GM18505 (cell line): ENCODE measurements at regions not wholly inside any gene's neighbourhood (a gene's known extent, or its start where the extent isn't known, plus 50 kb on each side); places are given as distances from the start of the nearest gene placed in this dataset.

Source experiments
- ATAC-seq: cut with Tn5 transposase; IDR thresholded peaks from one replicate; pipeline ENCODE4 v1.9.1; 2021; ENCODE audit not compliant: unreplicated experiment
- POLR2A ChIP-seq: IDR thresholded peaks from 4 replicates; pipeline ENCODE4 v1.6.1; 2011; ENCODE audit warnings: borderline replicate concordance; ENCODE audit not compliant: insufficient read depth, insufficient read length; ENCODE audit errors: extremely low read depth

DNA sequence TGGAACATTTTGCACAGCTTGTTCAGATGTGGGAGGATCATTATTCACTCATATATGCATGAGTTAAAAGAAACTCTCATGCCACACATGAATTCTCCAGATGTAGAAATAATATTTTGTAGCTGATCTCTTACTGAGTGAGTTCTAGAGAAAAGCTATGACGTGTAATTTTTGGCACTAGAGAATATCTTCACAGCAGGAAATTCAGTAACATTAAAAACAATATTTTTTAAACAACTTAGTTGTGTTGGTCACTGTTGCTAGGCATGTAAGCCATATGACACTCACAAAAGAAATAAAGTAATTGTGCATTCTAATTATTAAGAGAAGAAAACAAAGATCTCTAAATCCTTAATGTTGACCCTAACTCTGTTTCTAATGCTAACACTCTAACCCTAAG, 371.4 kb upstream of the SLC10A2 start:
- no peak for ATAC-seq
- TF ChIP-seq POLR2A: no peak

DNA sequence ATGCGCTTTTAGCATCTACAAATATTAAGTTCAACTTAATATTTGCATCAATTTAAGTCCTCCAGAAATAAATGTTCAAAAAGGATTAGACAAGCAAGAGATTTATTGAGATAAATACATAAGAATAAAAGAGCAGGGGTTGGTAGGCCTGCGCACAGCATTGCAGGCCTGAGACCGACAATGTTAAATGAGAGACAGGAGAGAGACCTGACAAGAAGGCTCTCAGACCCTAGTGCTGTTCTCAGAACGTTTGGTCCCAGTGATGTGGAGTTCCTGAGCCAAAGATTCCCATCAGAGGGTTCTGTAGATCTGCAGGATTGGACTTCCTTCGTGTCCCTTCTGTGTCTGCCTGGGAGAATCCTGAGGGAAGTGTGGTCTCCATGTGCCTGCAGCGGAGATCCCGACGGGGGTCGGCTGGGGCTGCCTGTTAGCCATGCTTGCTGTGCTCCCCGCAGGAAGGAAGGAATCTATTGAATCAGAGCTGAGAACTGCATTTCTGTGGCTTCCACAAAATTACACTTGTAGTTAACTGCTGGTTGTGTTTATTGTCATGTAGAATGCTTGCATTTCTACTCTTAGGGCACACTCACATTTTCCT, 369.9 kb upstream of the SLC10A2 start:
- no peak for ATAC-seq
- no peak for TF ChIP-seq POLR2A

DNA sequence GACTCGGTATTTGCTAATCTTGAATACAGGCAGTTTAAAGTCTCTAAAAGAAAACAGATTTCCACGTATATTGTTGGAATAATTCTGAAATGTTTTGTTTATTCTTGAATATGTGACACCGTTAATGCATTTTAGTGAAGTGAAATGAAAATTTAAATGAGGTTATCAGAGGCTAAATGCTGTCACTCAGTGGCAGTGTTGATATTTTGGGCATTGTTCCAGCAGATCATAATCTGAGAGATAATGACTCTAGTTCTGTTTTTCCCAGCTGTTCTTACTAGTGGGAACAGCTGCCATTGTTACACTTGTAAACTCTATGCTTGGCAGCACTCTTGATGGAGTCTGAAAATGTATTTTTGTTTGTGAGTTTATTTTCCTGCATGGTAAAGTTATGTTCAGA, 365.6 kb upstream of the SLC10A2 start:
- TF ChIP-seq POLR2A: no peak
- no peak for ATAC-seq

DNA sequence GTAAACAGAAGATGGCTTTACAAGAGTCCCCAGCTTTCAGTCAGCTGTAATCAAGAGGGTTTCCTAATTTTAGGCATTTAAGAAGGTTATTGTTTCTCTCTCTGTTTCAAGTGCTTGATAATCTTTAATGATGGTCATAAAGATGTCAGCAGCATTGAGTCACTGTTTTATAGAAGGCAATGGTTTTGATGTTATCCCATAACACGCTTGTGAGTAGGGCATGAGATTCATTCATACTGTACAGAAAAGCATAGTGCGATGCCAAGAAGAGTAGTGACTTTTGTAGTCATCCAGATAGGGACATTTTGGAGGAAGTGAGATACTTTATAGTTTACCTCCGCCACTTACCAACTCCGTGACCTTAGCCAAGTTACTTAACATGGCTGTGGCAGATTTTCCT, 364.2 kb upstream of the SLC10A2 start:
- no peak for ATAC-seq
- TF ChIP-seq POLR2A: no peak

DNA sequence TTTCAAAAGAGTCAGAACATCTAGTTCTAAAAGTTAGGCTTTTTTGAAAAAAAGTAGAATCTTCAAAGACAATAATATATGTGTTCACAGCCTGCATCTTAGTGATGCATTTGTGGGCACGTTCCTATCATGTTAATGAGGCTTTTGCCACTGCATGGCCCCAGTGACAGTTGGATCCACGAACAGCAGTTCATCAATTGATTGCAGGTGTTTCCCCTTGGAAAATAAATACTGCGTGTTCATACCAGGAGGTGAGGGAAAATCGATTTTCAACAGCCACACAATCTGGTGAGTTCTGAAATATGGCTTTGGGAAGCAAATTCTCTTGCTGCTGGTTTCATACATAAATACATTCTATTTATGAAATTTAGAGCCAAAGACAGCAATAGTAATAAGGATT, 343.8 kb upstream of the SLC10A2 start:
- ATAC-seq: no peak
- no peak for TF ChIP-seq POLR2A

DNA sequence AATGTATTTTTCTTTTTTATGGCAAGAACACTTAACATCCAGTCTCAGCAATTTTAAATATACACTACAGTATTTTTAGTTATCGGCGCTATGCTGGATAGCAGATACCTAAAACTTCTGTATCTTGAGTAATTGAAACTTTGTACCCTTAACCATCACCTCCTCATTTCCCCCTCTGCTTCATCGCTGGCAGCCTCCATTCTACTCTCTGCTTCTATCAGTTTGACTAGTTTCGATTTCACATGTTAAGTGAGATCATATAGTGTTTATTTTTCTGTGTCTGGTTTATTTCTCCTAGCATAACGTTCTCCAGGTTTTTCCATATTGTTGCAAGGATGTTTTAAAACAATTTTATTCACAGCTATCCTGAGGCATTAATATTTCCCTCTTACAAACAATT, 340.8 kb upstream of the SLC10A2 start:
- TF ChIP-seq POLR2A: no peak
- no peak for ATAC-seq

DNA sequence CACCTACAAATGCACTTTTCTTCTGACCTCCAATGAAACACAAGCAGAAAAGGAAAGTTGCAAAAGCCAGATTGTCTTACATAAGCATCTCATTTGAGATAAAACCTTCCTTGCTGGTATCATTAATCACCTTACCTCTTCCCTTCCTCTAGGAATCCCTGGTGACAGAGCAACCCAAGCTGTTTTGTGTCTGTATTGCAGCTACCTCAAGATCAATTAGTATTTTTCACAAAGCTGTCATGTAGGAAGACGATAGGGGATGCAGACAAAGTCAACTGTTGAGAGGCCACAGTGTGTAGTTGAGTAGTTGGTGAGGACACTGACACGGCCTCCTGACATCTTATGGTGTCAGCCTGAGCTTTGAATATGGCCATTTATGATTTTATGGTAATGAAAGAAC, 339.1 kb upstream of the SLC10A2 start:
- no peak for ATAC-seq
- no peak for TF ChIP-seq POLR2A

DNA sequence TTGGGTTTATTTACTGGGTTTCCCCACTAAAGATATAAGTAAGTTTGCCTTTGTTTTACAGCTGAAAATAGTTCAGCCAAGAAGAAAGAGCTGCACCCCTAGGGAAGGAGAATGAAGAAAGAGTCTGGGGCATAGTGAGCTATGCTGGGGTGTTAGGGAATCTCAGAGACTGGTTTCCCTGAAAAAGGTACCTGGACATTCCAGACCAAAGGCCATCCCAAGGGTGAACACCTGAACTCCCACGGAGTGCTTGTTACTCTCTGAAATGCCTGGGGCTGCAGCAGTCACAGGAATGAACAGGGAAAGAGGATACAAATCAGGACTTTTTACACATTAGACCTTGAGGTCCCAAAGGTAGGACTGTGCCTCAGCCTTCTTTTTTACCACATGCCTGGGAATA, 337.6 kb upstream of the SLC10A2 start:
- TF ChIP-seq POLR2A: no peak
- no peak for ATAC-seq

DNA sequence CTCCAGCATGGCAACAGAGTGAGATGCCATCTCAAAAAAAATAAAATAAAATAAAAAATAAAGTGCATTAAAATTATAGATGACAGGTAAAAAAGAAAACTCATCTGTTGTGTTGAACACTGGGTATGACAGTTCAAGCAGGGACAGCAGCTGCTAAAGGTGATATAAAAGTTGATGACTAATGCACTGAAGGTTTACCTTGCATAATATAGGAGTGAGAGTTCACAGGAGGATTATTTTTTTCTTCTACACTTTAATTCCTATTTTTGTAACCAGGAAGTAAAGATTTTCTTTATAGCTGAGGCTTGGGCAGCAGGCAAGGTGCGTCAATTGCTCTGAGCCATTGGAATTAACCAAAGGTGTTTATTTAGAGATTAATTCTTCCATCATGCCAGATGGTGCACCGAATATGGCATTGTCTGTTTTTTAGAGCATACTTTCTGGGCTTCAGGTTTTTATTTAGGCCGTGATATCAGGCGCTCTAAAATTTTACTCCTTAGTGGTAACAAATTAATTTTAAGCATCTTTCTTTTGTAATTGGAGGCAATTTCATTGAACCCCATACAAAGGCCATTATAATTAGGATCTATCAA, 337.0 kb upstream of the SLC10A2 start:
- TF ChIP-seq POLR2A: no peak
- no peak for ATAC-seq

DNA sequence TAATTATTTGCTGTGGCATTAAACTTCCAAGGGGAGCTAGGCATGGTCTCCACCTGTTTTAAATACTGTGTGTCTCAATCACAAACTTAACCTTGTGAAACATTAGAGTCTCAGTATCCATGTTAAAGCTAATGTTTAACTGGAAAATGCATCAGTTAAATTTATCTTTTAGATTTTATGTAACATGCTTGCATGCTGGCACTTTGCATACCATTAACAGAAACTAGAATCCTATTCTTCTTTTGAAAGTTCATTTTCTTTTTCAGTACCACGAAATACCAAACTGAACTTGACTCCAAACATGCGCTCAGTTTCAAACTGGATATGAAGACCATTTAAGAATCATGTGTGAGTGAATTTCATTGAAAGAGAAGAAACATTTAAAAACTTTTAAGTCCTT, 328.9 kb upstream of the SLC10A2 start:
- no peak for ATAC-seq
- TF ChIP-seq POLR2A: no peak

DNA sequence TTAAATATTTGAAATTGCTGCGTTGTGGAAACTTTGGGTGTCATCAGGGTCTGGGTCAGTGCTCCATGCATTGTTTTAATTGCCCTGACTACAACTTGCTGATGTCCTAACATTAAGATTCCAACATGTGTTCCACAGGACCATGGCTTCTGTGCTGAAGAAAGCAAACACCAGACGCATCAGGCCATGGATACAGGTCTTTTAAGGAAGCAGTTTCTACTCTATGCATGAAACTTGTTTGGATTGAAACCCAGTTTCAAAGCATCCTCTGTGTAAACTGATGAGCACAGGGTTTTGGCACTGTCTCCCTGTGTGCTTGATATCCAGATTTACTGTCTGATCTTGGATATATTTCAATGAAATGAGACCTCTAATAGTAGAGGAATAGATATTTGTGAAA, 328.4 kb upstream of the SLC10A2 start:
- no peak for TF ChIP-seq POLR2A
- ATAC-seq: no peak

DNA sequence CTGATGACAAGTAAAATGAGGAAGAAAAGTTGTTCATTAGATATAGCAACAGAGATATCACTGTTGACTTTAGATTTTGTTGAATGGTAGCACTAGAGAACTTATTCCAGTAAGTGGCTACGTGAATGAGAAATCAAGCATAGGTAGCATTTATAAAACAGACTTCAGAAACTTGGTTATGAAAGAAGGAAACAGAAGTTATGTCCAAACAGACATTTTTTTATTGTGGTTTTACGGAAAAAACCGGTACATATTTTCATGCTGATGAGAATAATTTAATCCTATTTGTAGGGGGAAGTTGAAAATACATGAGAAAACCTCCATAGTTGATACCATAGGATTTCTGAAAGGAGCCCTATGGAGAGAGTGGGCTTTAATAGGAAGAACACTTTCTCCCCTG, 325.7 kb upstream of the SLC10A2 start:
- TF ChIP-seq POLR2A: no peak
- no peak for ATAC-seq

DNA sequence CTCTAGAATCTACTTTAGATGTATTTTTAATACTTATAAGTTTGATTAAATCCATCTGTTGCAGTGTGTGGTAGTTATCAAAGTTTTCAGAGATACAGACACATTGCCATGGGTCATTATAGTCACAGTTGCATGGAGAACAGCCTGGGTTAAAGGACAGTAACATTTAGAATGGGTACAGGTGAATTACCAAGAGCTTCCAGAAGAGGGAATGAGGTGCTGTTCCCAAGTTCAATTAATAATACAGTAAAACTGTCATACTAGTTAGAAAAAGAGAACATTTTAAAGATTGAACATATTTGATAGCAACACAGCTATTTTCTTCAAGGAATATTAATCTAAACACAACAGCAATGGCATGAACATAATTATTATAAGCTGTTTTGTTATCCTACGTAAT, 322.6 kb upstream of the SLC10A2 start:
- no peak for TF ChIP-seq POLR2A
- no peak for ATAC-seq

DNA sequence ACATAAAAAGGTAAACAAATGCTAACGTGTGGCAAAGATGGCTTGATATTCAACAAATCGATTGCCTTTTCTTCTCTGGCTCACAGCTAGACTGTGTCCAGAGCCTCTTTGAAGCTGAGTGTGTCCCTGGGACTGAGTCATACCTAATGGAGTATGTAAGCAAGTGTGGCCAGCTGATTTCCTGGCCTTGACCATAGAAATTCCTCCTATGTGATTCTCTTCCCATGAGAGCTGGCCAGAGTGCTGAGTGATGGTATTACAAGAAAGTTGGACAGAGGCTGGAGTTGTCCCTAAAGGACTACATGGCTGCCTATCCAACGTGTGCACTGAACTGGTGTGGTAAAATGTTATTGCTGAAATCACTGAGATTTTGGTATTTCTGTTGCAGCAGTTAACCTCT, 320.1 kb upstream of the SLC10A2 start:
- TF ChIP-seq POLR2A: no peak
- ATAC-seq: no peak

DNA sequence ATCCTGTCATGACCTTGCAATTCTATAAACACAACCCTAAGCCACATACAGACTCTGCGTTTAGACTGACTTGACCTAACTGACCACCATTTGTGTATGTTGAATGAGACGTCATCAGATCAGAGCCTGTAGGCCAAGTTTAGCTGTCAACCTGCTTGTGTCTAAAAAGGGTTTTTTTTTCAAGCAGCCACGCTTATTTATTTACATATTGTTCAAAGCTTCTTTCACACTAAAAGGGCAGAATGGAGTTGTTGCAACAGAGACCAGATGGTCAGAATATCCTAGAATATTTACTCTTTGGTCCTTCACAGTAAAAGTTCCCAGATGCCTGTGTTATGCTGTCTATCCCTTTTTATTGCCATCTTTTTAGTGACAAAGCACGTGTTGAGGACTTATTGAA, 307.7 kb upstream of the SLC10A2 start:
- TF ChIP-seq POLR2A: no peak
- ATAC-seq: no peak

DNA sequence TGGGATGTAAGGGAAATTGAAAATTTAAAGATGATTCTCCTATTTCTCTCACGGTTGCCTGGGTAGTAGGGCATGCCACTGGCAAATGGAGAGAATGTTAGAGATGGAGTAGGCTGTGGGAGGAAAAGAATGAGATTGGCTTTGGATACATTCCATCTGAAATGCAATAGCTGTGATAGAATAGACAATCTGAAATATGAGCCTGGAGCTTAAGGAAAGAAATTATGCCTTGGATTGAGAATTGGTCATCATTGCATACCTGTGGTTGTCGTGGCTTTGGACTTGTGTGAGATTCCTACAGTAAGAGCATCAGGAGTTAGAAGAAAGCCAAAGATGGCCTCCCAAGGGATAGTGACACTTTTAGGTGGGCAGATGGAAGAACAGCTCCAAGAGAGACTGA, 305.1 kb upstream of the SLC10A2 start:
- TF ChIP-seq POLR2A: no peak
- no peak for ATAC-seq

DNA sequence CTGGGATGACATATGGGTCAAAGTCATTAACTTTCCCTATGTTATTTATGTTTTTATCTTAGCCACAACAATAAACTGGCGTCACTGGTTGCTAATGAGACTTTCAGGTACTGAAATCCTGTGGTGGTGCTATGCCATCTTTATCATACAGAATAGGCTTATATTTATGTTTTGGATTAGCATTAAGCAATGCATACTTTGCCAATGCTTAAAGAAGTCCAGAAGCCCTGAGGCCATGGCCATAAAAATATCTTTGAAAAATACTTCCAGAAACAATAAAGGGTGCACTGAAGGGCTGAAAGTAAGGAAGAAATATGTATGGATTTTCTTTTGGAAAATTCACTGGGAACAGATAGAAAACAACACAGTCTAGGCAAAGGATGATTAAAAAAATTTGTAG, 304.6 kb upstream of the SLC10A2 start:
- ATAC-seq: no peak

More for the DNA sequence above, 304.6 kb upstream of the SLC10A2 start:
- TF ChIP-seq POLR2A: no peak
